ENCODE measurements at regions not wholly inside any gene's neighbourhood (a gene's known extent, or its start where the extent isn't known, plus 50 kb on each side); places are given as distances from the start of the nearest gene placed in this dataset.
A peak's percentile ranks its signal among the peaks of the same experiment; 100 is the strongest.

DNA sequence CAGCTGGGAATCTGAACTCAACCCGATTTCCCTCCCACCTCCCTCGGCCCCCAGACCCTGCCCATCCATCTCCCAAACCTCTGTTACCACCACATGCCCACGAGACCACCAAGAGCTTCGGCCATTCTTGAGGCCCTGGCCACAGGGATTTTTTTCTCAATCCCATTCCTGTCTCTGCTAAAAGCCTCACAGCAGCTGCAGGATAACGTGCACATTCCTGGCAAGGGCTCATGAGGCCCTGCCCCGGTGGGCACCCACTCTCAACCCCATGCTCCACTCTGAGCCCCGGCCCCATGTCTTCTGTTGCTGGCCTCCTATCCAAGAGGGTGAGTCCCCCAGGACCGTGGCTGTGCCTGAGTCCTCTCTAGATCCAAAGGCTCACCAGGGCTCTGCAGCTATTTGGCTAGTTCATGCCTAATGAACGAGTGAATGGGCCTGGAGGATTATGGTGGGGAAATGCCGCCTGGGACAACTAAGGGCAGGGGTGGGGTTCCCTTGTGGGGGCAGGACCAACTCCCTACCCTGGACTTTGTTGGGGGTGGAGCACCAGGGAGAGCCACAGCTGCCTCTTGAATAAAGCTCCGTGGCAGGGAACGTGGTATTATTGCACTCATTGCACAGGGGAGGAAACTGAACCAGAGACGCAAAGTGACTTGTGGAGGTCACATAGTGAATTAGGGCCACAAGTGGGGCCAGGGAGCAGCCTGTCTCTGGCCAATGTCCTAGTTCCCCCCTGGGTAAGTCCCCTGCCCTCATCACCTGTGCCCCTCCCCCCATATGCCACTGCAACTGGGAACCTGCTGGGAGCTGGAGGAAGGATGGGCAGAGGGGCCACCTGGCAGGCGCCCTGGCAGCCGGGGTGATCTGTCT, 113.8 kb upstream of the SMURF2 start:
- H3K4me3 ChIP-seq (ENCODE audit: low read depth, low read length), result no peak overlapping the region
- DNase-seq (ENCODE audit: low read depth), result no peak
- TF ChIP-seq, protein P1, sequence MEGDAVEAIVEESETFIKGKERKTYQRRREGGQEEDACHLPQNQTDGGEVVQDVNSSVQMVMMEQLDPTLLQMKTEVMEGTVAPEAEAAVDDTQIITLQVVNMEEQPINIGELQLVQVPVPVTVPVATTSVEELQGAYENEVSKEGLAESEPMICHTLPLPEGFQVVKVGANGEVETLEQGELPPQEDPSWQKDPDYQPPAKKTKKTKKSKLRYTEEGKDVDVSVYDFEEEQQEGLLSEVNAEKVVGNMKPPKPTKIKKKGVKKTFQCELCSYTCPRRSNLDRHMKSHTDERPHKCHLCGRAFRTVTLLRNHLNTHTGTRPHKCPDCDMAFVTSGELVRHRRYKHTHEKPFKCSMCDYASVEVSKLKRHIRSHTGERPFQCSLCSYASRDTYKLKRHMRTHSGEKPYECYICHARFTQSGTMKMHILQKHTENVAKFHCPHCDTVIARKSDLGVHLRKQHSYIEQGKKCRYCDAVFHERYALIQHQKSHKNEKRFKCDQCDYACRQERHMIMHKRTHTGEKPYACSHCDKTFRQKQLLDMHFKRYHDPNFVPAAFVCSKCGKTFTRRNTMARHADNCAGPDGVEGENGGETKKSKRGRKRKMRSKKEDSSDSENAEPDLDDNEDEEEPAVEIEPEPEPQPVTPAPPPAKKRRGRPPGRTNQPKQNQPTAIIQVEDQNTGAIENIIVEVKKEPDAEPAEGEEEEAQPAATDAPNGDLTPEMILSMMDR (IDR thresholded peaks at IDR 0.05; ENCODE audit: insufficient read depth, low read depth, low read length, missing control alignments), result no peak

DNA sequence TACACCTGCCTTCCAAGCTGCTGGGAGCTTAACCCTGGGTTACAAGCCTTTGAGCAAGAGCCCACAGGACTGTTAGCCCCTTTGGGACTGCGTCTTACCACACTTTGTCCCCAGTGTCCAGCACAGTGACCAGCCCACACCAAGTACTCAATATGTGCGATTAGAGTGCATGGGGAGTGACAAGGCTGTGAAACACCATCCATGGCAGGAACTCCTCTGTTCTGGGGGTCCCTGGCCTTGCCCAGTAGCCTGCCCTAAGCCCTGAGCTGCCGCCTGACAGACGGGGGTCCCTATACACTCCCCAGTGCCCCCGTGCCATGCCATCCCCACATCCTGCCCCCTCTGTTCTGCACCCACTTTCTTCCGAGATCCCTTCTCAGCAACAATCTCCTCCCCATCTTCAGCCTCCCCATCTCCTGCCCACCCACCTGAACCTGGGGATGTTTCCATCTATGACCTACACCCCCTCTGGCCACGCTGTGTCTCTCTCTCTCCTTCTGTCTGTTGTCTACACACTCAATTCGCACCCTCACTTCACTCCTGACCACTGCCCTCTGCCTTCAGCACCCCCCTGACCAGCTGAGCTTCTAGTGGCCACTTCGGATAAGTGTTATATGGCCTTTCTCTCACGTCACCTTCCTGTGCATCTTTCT, 112.9 kb upstream of the SMURF2 start:
- TF ChIP-seq, protein P1 (IDR thresholded peaks at IDR 0.05; ENCODE audit: insufficient read depth, low read depth, low read length, missing control alignments), result no peak
- DNase-seq (ENCODE audit: low read depth), result no peak
- H3K4me3 ChIP-seq (ENCODE audit: low read depth, low read length), result no peak overlapping the region

DNA sequence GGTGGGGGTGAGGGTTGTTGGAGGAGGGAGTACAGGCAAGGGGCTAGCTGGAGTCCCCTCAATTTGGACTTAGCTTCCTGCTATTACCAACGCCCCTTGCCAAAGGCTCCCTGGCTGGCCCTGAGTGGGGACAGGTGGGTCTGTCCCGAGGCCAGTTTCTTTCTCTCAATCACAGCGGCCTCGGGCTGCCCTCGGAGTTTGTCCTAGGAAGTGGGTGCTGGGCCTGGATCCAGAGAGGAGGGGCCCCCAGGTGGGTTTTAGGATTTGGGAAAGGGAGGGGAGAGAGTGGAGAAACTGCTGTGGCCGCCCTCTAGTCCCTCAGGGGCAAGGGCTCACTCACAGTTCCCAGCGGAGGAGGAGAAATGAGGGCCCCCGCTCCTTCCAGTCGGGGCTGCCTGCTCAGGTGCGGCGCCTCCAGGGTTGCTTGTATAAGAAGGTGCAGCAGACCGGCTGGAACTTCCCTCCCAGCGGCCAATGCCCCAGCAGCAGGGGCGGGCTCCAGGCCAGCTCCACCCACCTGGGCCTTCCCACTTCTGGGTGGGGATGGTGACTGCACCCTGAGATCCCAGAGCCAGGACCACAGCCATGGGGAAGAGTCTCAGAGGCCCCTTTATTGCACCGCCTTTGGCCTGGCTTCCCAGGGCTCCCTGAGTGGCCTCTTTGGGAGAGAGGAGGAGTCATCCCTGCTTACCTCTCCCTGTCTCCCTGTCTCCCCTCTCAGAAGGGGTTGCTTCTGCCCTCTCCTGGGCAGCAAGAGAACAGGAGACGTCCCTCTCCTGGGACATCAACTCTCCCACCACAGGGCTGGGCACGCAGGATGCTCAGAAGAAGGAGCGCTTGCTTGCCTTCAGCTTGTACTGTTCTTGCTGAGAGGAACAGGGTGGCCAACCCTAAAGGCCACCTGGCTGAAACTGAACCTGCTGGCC, 112.0 kb upstream of the SMURF2 start:
- DNase-seq (ENCODE audit: low read depth), result peak; percentile 69
- peak overlapping the region; percentile 40 for H3K4me3 ChIP-seq (ENCODE audit: low read depth, low read length)
- TF ChIP-seq, protein P1 (IDR thresholded peaks at IDR 0.05; ENCODE audit: insufficient read depth, low read depth, low read length, missing control alignments), result peak; percentile 26

DNA sequence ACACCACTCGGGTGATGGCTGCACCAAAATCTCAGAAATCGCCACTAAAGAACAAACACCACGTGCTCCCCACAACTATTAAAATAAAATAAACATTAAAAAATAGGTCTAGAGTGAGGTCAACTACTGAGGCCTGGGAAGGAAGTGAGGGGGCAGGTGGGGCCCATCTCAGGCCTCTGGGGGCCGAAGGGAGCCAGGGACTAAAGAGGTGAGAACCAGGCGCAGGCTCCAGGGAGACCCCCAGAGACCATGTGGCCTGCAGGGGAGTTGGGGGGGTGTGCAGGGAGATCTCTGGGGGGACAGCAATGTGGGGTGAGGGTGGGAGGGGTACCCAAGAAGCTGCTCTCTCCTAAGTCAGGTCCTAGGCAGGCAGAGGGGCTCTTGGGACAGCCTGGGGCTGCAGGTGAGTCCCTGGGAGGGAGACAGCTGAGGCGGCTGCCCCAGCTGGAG, 111.3 kb upstream of the SMURF2 start:
- TF ChIP-seq, protein P1 (IDR thresholded peaks at IDR 0.05; ENCODE audit: insufficient read depth, low read depth, low read length, missing control alignments), result no peak
- no peak for DNase-seq (ENCODE audit: low read depth)
- H3K4me3 ChIP-seq (ENCODE audit: low read depth, low read length), result no peak overlapping the region

DNA sequence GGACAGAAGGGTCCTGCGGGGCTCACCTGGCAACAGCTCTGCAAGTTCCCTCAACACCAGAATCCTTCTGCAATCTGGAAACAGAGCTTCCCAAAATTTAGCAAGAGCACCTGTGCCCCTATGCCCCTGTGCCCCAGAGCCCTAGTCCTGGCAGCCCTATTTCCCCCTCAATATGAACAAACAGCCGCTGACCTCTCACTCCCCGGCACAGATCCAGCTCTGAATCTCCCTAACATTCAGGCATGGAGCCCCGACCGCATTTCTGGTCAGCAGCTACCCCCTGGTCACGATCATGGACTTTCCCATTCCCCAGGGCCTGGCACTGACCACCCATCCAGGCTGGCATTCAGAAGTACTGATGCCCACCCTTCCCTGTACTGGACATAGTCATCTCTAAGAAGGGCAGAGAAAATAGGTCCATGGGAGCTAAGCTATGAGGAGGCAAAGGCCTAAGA, 110.8 kb upstream of the SMURF2 start:
- TF ChIP-seq, protein P1 (IDR thresholded peaks at IDR 0.05; ENCODE audit: insufficient read depth, low read depth, low read length, missing control alignments), result no peak
- no peak for DNase-seq (ENCODE audit: low read depth)
- H3K4me3 ChIP-seq (ENCODE audit: low read depth, low read length), result no peak overlapping the region
